GM21381 (cell line): ENCODE measurements at regions not wholly inside any gene's neighbourhood (a gene's known extent, or its start where the extent isn't known, plus 50 kb on each side); places are given as distances from the start of the nearest gene placed in this dataset.
"Not testable (repeated sequence)": the region's sequence is repeated elsewhere in the genome, so short reads cannot be mapped to it uniquely, and the experiment has no call there.

Experiments
- ATAC-seq: cut with Tn5 transposase; IDR thresholded peaks from one replicate; pipeline ENCODE4 v1.9.1; 2021; ENCODE audit warnings: mild to moderate bottlenecking, moderate library complexity; ENCODE audit not compliant: unreplicated experiment

DNA sequence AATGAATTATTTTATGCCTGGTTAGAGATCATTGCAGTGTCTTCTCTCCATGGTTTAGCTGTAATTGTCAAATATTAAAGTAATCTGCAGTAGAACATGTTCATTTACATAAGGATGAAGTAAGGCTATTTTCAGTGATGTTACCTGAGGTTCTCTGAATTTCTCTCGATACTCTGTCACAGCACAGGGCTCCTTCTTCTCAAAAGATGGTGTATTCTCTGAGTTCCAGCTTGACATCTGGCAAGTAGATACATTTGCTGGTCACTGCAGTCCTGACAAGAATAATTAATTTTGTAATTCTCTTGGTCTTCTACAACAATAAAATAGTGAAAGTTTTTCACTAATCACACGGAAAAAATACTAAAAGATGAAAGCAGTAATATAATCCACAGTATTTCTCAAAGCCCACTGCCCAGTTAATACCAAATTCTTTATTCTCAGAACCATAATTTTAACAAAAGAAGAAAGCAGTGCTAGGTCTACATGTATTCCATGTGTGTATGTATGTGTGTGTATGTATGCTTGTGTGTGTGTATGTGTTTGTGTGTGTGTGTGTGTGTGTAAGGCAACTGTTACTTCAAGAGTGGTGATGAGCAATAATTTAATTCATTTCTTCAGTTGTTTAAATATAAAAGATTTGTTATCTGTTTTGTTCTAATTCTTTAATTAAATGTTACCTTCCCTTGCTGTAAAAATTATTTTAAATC is 1165.5 kb upstream of the SLC39A10 start:
- ATAC-seq: no peak

DNA sequence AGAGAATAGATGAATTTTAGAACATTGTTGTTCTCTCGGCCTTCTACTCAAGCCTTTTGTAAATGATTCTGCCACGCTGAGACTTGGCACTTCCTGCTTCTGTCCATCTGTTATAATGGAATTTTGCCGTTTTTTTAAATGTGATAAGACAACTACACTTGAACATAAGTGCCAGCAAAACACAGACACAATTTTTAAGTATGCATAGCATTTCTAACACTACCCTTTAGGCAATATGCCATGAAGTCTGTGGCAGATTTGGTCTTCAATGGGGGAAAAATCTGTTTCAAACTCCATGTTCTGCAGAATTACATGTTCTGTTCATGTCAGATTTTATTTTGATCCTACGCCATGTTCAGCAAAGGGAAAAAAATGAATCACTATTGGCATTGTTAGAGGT is 1170.7 kb upstream of the SLC39A10 start:
- no peak for ATAC-seq

DNA sequence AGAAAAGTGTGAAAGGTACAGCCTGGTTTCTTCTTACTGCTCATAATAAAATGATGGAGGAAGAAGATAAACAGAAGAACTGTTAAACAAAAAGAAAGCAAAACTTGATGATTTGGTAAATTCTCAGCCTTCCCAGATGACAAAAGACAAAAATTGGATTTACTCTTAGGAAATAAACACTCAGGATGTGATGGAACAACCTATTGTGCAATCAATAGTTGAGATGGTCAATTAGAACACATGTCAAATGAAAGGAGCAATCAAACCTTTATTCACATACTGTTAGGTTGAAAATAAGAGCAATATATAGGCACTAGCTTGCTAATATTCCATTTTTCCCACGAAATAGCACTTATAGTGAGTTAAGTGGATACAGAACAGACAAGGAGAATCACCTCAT is 1174.0 kb upstream of the SLC39A10 start:
- no peak for ATAC-seq

DNA sequence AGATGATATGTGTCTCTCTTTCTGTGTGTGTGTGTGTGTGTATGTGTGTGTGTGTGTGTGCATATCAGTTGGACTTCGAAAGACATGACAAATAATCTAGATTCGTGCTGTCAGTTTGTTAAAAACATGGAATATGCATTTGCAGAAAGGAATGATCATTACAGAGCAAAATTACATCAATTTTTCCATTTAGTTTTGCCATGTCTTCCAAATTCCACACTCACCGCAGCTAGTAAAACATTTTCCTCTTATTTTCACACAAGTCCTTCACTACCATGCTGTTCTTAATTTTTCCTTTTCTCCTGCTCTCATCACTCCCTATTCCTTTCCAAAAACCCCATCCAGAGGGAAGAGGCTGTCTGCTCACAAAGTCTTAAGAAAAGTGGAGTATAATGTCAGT is 1191.4 kb upstream of the SLC39A10 start:
- no peak for ATAC-seq

DNA sequence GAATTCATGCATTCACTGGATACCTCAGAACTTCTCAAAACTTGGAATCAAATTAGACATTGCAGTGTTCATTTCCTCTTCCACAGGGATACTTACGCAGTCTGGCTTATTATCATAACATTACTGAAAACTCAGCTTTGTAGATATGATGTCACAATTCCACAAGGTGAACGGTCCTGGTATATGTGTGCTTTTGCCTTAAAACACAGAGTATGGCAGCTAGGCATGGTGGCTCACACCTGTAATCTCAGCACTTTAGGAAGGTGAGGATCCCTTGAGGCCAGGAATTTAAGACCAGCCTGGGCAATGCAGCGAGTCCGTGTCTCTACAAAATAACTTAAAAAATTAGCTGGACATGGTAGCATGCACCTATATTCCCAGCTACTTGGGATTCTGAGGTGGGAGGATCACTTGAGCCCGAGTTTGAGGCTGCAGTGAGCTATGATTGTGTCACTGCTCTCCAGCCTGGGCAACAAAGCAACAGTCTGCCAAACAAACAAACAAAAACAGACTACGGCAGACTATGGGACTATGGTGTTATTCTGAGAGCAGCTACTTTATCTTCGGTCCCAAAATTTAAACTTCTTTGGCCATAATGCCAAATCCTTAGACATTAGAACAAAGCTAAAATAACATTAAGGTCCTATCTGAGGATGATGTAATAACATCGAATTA is 1191.9 kb upstream of the SLC39A10 start:
- no peak for ATAC-seq

DNA sequence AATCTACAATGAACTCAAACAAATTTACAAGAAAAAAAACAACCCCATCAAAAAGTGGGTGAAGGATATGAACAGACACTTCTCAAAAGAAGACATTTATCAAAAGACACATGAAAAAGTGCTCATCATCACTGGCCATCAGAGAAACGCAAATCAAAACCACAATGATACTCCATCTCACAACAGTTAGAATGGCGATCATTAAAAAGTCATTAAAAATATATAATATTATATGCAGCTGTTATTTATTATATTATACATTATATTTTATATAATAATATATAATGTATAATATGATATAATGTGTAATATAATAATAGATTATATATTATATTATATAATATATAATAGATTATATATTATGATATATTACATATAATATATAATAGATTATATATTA is 1194.1 kb upstream of the SLC39A10 start:
- not testable (repeated sequence) for ATAC-seq

DNA sequence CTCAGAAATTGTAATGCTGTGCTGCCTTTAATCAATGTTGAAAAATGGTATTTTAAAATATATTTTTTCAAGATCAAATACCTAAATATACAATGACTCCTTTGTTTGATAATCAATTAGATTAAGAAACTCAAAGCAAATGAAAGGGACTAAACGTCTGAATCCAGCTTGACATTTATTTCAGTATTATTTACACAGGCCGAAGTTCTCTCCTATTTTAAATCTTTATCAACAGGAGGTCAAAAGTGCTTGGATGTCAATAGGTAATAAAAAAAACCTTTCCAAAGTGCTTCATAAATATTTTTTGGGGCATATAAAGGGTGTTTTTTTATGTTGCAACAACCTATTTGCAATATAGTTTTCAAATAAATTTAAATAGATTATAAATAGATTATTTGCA is 1201.7 kb upstream of the SLC39A10 start:
- ATAC-seq: no peak

DNA sequence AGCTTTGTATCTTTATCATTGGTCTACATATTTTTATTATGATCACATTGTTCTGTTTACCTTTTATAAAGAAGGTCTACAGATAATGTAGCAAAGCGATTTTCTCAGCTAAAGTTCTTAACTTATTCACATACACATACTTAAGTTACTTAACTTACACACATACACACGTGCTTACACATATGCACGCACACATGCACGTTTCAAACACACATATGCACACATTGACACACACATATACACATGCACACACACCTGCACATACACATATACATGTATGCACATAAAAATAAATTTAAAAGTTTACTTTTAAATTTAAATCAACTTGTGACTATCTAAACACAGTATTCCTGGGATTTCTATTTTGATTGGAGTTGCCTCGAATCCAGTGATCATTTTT is 1204.5 kb upstream of the SLC39A10 start:
- no peak for ATAC-seq

DNA sequence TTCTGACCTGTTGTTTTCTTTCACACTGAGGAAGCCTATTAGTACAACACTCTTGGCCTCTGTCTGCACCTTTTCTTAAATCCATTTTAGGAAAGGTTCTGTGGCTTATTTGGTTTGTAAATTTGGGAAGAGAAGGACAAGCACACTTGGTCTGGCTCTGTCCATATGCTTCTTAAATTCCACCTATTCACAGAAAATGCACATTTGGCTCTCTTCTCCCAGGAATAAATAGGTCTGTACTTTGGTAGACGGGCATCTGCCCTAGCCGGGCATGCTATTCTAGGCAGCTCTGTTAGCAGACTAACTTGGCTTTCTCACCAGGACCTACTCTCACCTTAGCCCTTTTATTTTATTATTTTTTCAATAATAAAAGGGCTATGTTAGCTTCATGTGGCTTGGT is 1211.8 kb upstream of the SLC39A10 start:
- no peak for ATAC-seq

DNA sequence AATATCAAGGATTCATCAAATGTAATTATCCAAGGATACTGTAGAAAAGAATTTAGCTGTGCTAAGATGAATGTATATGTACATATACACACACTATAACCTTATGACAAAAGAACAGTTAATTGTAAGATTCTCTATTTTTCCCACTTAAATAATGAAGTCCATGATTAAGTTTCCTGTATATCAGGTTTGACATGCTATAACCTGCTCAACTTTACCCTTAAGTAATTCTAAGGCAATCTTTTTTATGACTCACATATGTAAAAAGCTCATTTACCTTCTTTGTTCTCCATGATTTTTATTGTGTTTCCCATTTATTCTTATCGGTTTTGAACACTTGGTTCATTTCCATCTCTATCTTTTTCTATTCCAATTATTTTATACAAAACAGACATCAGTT is 1213.1 kb upstream of the SLC39A10 start:
- no peak for ATAC-seq

DNA sequence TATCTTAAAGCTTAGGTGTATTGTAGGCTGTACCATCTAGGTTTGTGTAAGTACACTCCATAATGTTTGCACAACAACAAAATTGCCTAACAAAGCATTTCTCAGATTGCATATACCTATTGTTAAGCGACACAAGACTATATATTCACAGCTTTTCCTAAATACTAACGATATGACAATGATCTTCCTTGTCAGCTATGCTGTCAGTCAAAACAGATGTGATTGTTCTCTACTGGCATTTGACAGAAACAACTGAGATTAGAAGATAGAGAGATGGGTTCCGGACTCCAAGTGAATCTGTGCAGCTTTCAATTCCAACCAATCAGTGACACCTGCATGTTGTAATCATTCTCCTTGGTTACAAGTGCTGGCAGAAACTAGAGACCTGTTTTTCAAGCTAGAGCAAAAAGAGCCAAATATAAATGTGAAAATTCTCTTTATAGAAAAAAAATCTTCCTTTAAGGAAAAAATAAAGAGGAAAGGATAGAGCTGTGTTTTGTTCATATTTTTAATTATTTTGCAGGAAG is 1232.3 kb upstream of the SLC39A10 start:
- ATAC-seq: no peak

DNA sequence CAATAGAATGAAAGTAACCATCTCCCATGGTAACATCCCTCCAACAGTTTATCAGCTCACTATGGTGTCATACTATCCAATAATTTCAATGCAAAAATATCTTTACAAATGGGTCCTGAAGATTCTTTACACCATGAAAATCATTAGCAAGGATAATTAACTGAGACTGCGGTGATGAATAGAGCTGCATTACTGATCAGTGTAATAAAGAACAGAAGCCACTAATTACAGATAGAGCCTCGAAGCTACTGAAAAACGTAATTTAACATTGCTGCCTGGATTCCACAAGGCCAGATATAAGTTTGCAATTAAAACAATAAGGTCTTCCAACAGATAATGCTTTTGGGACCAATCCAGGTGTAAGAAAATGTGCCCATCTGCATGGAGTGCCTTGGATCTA is 1245.8 kb upstream of the SLC39A10 start:
- ATAC-seq: no peak

DNA sequence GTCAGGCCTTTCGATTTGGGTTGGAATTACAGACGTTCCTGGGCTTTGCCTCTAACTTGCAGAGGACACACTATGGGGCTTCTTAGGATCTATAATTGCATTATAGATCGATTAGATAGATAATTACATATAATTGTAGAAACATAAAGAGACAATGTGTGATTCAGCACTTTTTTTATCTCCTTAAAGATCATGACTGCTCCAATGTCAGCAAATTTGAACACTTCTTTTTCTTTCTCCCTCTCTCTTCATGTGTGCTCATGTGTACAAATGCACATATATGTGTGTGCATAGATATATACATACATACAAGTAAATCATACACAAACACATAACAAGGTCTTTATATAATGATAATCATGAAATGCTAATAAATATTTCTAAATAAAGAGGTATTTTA is 1261.2 kb upstream of the SLC39A10 start:
- no peak for ATAC-seq

DNA sequence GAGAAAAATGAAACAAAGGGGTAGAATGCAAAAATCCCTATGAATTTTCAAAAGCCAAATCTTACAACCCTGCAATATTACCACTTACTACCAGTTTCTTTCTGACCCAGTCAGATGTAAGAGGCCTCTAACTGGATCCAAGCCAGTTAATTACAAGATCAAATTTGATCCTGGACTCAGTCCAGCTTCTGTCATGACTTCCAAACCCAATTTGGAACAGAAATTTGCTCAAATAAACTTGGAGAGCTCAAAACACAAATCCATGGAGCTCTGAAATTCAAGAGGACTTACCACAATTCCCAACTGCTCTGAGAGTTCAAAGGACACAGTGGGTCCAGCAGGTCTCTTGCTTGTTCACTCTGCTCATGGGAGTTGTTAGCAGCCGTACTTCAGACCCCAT is 1271.7 kb upstream of the SLC39A10 start:
- no peak for ATAC-seq

DNA sequence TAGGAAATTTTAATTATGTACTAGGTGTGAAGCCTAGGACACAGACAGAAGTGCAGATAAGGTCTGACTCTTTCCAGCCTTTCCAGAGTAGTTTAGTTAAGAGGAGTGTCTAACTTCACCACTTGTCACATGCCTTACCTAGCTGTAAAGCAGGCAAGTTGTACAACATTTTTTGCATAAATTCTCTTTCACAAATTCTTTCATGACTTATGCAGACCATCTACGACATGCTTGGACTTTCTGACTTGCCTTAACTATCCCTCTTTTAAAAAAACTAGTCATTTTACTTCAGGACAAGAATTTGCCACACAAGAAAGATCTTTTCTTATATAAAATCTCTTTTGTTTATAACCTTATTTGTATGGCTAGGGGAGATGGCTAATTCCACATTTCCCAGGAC is 1273.6 kb upstream of the SLC39A10 start:
- ATAC-seq: no peak

DNA sequence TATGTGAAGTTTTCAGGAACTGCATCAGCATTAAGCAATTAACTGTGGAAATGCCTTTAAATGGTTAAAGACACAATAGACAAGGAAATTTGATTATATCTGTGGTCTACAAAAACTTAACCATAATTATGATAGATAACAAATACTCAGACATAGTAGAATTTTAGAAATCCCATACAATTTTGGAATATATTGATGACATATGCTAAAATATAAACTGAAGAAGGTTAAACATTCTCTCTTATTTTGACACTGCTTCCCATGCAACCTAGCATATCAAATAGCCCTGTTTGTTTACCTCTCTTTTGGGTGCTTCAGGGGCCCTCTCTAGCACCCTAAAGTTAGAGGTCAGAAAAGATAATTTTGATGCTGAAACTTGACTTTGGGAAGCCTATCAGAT is 1274.8 kb upstream of the SLC39A10 start:
- ATAC-seq: no peak

DNA sequence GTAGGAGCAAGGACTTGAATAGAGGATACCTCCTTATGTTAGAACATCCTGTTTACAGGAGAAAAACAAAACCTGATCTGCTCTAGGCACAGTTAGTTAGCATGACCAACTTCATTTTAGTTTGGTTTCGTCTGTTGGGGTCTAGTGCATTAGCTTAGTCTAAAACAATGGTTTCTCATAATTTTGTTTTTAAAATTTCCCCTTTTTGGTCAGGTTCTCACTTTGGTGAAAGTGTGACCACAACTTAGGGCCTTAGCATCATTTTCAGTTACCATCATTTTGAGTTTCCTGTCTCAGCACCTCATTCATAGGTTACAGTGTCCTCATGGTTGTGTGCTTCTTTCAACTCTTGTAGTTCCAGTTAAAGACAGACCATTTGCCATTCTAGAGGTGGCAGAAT is 1277.0 kb upstream of the SLC39A10 start:
- ATAC-seq: no peak

DNA sequence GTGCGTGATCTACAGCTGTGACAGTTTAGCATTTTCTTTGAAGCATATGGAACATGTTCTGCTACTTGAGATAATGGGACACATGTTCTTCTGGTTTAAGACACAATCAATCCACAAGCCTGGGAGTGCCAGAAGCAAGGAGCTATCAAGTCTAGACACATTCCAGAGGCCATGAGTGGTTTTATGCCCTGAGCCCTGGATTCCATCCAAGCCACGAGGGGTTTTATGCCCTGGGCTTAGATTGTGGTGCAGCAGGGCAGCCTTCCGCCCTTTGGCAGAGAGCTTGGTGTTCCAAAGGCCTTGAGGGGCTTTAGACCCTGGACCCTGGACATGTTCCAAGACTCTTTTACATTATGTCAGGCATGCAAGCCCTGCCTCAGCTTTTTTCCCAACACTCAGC is 1289.6 kb upstream of the SLC39A10 start:
- not testable (repeated sequence) for ATAC-seq

DNA sequence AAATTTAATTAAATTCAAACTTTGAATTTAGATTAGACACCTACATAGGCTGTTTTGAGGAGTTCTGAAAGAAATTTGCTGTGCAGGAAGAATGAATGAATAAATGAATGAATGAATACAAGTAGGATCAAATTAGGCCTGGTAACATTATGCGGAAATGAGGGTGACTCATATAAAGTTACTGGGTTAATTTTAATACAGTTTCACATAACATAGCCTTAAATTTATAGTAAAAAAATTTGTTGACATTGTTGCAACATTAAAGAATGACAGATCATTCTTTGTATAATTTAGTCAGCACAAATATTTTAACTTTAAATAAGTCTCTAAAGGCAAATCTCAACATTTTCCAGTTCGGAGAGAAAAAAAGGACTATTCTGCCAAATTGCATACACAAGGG is 1293.1 kb upstream of the SLC39A10 start:
- ATAC-seq: no peak

DNA sequence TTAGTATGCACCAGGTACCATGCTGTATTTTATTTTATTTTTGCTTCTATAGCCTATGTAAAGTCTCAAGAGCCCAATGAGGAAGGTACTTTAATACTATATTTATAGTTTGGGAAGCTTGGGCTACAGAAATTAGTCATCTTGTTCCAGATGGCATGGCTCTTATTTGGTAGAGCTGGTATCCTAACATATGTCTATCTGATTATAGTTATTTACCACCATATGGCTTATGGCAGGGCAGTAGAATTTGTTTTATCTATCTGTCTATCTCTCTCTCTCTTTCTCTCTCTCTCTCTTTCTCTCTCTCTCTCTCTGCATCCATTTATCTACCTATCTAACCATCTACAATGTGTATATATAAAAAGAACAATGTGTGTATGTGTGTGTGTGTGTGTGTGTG is 1293.7 kb upstream of the SLC39A10 start:
- ATAC-seq: no peak

DNA sequence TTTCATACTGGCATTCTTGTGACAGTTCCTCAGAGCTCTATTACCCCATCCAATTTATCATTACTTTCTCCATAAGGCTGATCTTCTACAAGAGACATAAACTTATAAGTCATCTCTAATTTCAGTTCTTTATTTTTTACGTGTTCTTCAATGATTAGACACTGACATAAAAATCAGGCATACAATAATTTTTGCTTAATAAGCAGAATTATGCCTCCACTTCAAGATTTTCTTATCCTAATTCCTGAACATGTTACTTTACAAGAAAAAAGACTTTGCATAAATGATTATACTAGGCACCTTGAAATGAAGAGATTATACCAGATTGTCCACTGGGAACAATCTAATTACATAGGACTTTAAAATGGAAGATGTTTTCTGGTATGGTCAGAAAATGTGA is 1304.5 kb upstream of the SLC39A10 start:
- no peak for ATAC-seq

DNA sequence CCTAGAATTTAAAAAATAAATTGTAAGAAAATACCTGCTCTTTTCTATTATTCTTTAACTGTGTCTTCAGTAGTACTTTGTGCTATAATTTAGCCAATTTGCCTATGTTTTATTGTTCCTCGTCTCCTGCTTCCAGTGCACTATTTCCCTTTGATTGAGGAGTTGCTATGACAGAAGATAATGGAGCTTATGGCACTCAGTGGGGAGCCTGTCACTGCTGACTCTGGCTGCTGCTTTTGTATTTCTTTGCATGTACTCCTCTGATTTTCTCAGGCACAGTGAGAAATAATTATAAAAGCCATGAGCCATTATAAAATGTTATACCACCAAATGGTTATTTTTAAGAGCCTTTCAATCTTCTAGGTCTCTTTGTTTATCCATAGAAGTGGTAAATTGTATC is 1310.8 kb upstream of the SLC39A10 start:
- no peak for ATAC-seq

DNA sequence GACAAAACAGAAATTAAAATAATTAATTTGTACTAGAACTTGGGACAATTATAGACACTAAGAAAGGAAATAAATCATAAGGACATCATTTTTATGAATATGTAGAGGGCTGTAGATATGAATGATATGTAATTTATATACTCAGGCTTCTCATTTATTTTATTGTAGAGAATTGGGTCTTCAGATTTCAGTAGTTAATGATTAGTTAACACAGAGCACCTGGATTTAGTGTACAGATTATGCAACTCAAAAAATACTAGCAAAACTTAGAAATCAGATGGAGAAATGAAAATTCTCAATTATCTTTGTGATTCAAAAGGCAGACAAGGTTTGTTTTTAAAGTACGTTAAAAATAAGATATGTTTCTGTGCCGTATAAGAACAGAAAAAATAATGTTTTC is 1311.7 kb upstream of the SLC39A10 start:
- no peak for ATAC-seq
